ENCODE measurements at regions not wholly inside any gene's neighbourhood (a gene's known extent, or its start where the extent isn't known, plus 50 kb on each side); places are given as distances from the start of the nearest gene placed in this dataset.

GRCh38 chr5:163619951-163620350, 114.5 kb downstream of the MAT2B start:
- Histone ChIP-seq H3K9ac (ENCODE audit: low read length in 2 of 2) (no peak overlapping the region), H3K27me3 (ENCODE audit: control insufficient read depth in 1 of 2, insufficient read depth in 2 of 2, low read length in 2 of 2) (no peaks in the 10 kb centered on the region), H3K4me1 (ENCODE audit: control insufficient read depth, insufficient read depth, low read length) (no peaks in the 10 kb centered on the region), H3K9me3 (ENCODE audit: control insufficient read depth in 2 of 2, low read length in 2 of 2) (no peaks in the 10 kb centered on the region), H3K4me3 (ENCODE audit: low read length in 2 of 2) (no peak overlapping the region), H3K27ac (ENCODE audit: low read length) (no peak overlapping the region), H3K36me3 (ENCODE audit: control insufficient read depth in 2 of 2, insufficient read depth in 2 of 2, low read length in 2 of 2) (no peaks in the 10 kb centered on the region)

- Histone ChIP-seq H3K36me3 (ENCODE audit: control insufficient read depth in 2 of 2, insufficient read depth in 2 of 2, low read length in 2 of 2) (no peaks in the 10 kb centered on the region), H3K27ac (ENCODE audit: low read length) (no peak overlapping the region), H3K9me3 (ENCODE audit: control insufficient read depth in 2 of 2, low read length in 2 of 2) (no peaks in the 10 kb centered on the region), H3K27me3 (ENCODE audit: control insufficient read depth in 1 of 2, insufficient read depth in 2 of 2, low read length in 2 of 2) (no peaks in the 10 kb centered on the region), H3K4me3 (ENCODE audit: low read length in 2 of 2) (no peak overlapping the region), H3K4me1 (ENCODE audit: control insufficient read depth, insufficient read depth, low read length) (no peaks in the 10 kb centered on the region), H3K9ac (ENCODE audit: low read length in 2 of 2) (no peak overlapping the region)
Measured at GRCh38 chr5:163622799-163623198, 117.4 kb downstream of the MAT2B start.

GRCh38 chr5:163623524-163623923, 118.1 kb downstream of the MAT2B start:
- Histone ChIP-seq H3K27ac (ENCODE audit: low read length) (no peak overlapping the region), H3K9ac (ENCODE audit: low read length in 2 of 2) (no peak overlapping the region), H3K4me1 (ENCODE audit: control insufficient read depth, insufficient read depth, low read length) (no peaks in the 10 kb centered on the region), H3K4me3 (ENCODE audit: low read length in 2 of 2) (no peak overlapping the region), H3K9me3 (ENCODE audit: control insufficient read depth in 2 of 2, low read length in 2 of 2) (no peaks in the 10 kb centered on the region), H3K36me3 (ENCODE audit: control insufficient read depth in 2 of 2, insufficient read depth in 2 of 2, low read length in 2 of 2) (no peaks in the 10 kb centered on the region), H3K27me3 (ENCODE audit: control insufficient read depth in 1 of 2, insufficient read depth in 2 of 2, low read length in 2 of 2) (no peaks in the 10 kb centered on the region)

GRCh38 chr5:163623986-163624385, 118.6 kb downstream of the MAT2B start:
- no peaks in the 10 kb centered on the region for H3K36me3 ChIP-seq (ENCODE audit: control insufficient read depth in 2 of 2, insufficient read depth in 2 of 2, low read length in 2 of 2)

GRCh38 chr5:163624431-163624830, 119.0 kb downstream of the MAT2B start:
- no peaks in the 10 kb centered on the region for H3K36me3 ChIP-seq (ENCODE audit: control insufficient read depth in 2 of 2, insufficient read depth in 2 of 2, low read length in 2 of 2)
- no peak overlapping the region for H3K4me3 ChIP-seq (ENCODE audit: low read length in 2 of 2)
- H3K9me3 ChIP-seq (ENCODE audit: control insufficient read depth in 2 of 2, low read length in 2 of 2), result no peaks in the 10 kb centered on the region
- H3K27ac ChIP-seq (ENCODE audit: low read length), result no peak overlapping the region
- no peaks in the 10 kb centered on the region for H3K27me3 ChIP-seq (ENCODE audit: control insufficient read depth in 1 of 2, insufficient read depth in 2 of 2, low read length in 2 of 2)
- no peaks in the 10 kb centered on the region for H3K4me1 ChIP-seq (ENCODE audit: control insufficient read depth, insufficient read depth, low read length)
- H3K9ac ChIP-seq (ENCODE audit: low read length in 2 of 2), result no peak overlapping the region

More at GRCh38 chr5:163623986-163624385, 118.6 kb downstream of the MAT2B start:
- Histone ChIP-seq H3K4me3 (ENCODE audit: low read length in 2 of 2) (no peak overlapping the region), H3K27ac (ENCODE audit: low read length) (no peak overlapping the region), H3K4me1 (ENCODE audit: control insufficient read depth, insufficient read depth, low read length) (no peaks in the 10 kb centered on the region), H3K9me3 (ENCODE audit: control insufficient read depth in 2 of 2, low read length in 2 of 2) (no peaks in the 10 kb centered on the region), H3K27me3 (ENCODE audit: control insufficient read depth in 1 of 2, insufficient read depth in 2 of 2, low read length in 2 of 2) (no peaks in the 10 kb centered on the region), H3K9ac (ENCODE audit: low read length in 2 of 2) (no peak overlapping the region)

- no peaks in the 10 kb centered on the region for H3K9me3 ChIP-seq (ENCODE audit: control insufficient read depth in 2 of 2, low read length in 2 of 2)
- no peak overlapping the region for H3K4me3 ChIP-seq (ENCODE audit: low read length in 2 of 2)
Measured at GRCh38 chr5:163626904-163627434, 121.5 kb downstream of the MAT2B start.

GRCh38 chr5:163631856-163632255, 126.4 kb downstream of the MAT2B start:
- Histone ChIP-seq H3K4me1 (ENCODE audit: control insufficient read depth, insufficient read depth, low read length) (no peaks in the 10 kb centered on the region), H3K36me3 (ENCODE audit: control insufficient read depth in 2 of 2, insufficient read depth in 2 of 2, low read length in 2 of 2) (no peaks in the 10 kb centered on the region), H3K4me3 (ENCODE audit: low read length in 2 of 2) (no peak overlapping the region), H3K27ac (ENCODE audit: low read length) (no peak overlapping the region), H3K9me3 (ENCODE audit: control insufficient read depth in 2 of 2, low read length in 2 of 2) (no peaks in the 10 kb centered on the region), H3K27me3 (ENCODE audit: control insufficient read depth in 1 of 2, insufficient read depth in 2 of 2, low read length in 2 of 2) (no peaks in the 10 kb centered on the region), H3K9ac (ENCODE audit: low read length in 2 of 2) (no peak overlapping the region)

More at GRCh38 chr5:163626904-163627434, 121.5 kb downstream of the MAT2B start:
- H3K4me1 ChIP-seq (ENCODE audit: control insufficient read depth, insufficient read depth, low read length), result no peaks in the 10 kb centered on the region
- no peak overlapping the region for H3K27ac ChIP-seq (ENCODE audit: low read length)
- H3K9ac ChIP-seq (ENCODE audit: low read length in 2 of 2), result no peak overlapping the region
- no peaks in the 10 kb centered on the region for H3K36me3 ChIP-seq (ENCODE audit: control insufficient read depth in 2 of 2, insufficient read depth in 2 of 2, low read length in 2 of 2)
- no peaks in the 10 kb centered on the region for H3K27me3 ChIP-seq (ENCODE audit: control insufficient read depth in 1 of 2, insufficient read depth in 2 of 2, low read length in 2 of 2)

- Histone ChIP-seq H3K9ac (ENCODE audit: low read length in 2 of 2) (no peak overlapping the region), H3K4me3 (ENCODE audit: low read length in 2 of 2) (no peak overlapping the region), H3K4me1 (ENCODE audit: control insufficient read depth, insufficient read depth, low read length) (no peaks in the 10 kb centered on the region), H3K27ac (ENCODE audit: low read length) (no peak overlapping the region), H3K36me3 (ENCODE audit: control insufficient read depth in 2 of 2, insufficient read depth in 2 of 2, low read length in 2 of 2) (no peaks in the 10 kb centered on the region), H3K27me3 (ENCODE audit: control insufficient read depth in 1 of 2, insufficient read depth in 2 of 2, low read length in 2 of 2) (no peaks in the 10 kb centered on the region), H3K9me3 (ENCODE audit: control insufficient read depth in 2 of 2, low read length in 2 of 2) (no peaks in the 10 kb centered on the region)
Measured at GRCh38 chr5:163633926-163634460, 128.6 kb downstream of the MAT2B start.

- no peaks in the 10 kb centered on the region for H3K9me3 ChIP-seq (ENCODE audit: control insufficient read depth in 2 of 2, low read length in 2 of 2)
- no peak overlapping the region for H3K27ac ChIP-seq (ENCODE audit: low read length)
- H3K4me1 ChIP-seq (ENCODE audit: control insufficient read depth, insufficient read depth, low read length), result no peaks in the 10 kb centered on the region
- H3K36me3 ChIP-seq (ENCODE audit: control insufficient read depth in 2 of 2, insufficient read depth in 2 of 2, low read length in 2 of 2), result no peaks in the 10 kb centered on the region
- no peak overlapping the region for H3K9ac ChIP-seq (ENCODE audit: low read length in 2 of 2)
- H3K4me3 ChIP-seq (ENCODE audit: low read length in 2 of 2), result no peak overlapping the region
- no peaks in the 10 kb centered on the region for H3K27me3 ChIP-seq (ENCODE audit: control insufficient read depth in 1 of 2, insufficient read depth in 2 of 2, low read length in 2 of 2)
Measured at GRCh38 chr5:163635631-163636030, 130.2 kb downstream of the MAT2B start.

GRCh38 chr5:163642904-163643303, 137.5 kb downstream of the MAT2B start:
- Histone ChIP-seq H3K27me3 (ENCODE audit: control insufficient read depth in 1 of 2, insufficient read depth in 2 of 2, low read length in 2 of 2) (no peaks in the 10 kb centered on the region), H3K9ac (ENCODE audit: low read length in 2 of 2) (no peak overlapping the region), H3K9me3 (ENCODE audit: control insufficient read depth in 2 of 2, low read length in 2 of 2) (no peaks in the 10 kb centered on the region), H3K4me1 (ENCODE audit: control insufficient read depth, insufficient read depth, low read length) (no peaks in the 10 kb centered on the region), H3K36me3 (ENCODE audit: control insufficient read depth in 2 of 2, insufficient read depth in 2 of 2, low read length in 2 of 2) (no peaks in the 10 kb centered on the region), H3K27ac (ENCODE audit: low read length) (no peak overlapping the region), H3K4me3 (ENCODE audit: low read length in 2 of 2) (no peak overlapping the region)

Measured in stomach smooth muscle (tissue), 2 donors.